DMS 273 (cell line): ENCODE measurements at regions not wholly inside any gene's neighbourhood (a gene's known extent, or its start where the extent isn't known, plus 50 kb on each side); places are given as distances from the start of the nearest gene placed in this dataset.
"Not testable (repeated sequence)": the region's sequence is repeated elsewhere in the genome, so short reads cannot be mapped to it uniquely, and the experiment has no call there.

Source experiments
- DNase-seq: peaks from one replicate; lab custom pipeline; 2025; ENCODE audit not compliant: unreplicated experiment; lab: John Stamatoyannopoulos, UW

DNA sequence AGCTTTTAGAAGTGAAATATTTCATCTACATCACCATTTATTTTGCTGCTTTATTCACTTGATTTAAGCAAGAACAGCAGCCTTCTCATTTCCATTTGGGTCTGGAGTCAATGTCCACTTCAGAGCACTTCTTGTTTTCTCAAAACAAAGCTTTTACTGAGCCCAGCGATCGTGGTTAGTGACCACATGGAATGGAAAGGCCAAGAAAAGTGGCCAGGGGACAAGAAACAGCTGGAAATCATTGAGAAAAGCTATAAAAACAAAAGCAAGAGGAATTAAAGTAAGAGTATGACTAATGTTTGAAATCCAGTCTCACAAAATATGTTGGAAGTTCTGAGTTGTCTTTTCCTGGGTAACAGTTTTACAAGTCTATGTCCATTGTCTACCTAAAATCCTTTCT, 328.4 kb upstream of the INTU start:
- DNase-seq, result no peak

DNA sequence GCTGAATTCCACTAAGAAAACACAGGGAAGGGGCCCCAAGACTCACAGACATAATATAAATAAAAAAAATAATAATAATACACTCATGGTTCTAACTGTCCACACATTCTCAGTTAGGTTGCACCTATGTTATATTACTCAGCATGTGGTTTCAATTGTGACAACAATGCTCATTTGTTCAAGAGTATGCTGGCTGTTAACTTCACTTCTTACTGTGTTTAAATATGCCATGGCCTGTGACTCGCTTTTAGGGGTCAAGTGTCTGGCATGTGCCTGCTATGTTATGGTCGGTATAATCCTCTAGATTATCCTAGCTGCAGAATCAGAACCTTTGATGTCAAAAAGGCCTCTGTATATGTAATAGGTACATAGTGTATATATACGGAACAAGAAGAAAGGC, 324.8 kb upstream of the INTU start:
- no peak for DNase-seq

DNA sequence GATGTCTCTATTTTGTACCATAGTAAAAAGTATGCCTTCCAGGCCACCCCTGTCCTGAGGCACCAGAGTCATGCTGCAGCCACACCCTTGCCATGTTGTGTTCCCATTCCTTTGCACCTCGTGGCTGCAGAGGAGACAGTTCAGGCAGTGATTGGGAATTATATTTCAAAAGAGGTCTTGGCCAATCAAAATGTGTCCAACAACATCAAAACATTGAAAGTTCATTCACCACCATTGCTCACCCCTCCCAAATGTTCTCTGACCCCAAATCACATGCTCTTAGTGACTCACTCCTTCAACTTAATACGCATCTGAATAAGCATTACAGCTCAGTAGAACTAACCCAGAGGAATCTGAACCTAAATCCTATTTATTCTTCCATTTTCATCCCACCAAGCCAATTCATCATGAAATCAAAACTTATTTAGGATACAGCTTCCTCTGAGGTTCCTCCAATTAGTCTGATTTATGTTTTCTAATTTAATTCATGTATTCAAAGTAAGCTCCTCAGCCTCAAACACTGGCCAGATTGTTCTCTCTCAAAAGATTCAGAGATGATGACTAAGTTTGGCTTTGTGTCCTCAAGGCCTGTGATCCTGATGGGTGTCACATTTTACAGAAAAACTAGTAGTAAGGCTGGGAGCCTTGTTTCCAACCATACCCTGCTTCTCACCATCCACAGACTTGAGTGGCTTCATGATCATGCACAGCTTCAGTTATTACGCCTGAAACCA, 323.2 kb upstream of the INTU start:
- DNase-seq, result no peak

DNA sequence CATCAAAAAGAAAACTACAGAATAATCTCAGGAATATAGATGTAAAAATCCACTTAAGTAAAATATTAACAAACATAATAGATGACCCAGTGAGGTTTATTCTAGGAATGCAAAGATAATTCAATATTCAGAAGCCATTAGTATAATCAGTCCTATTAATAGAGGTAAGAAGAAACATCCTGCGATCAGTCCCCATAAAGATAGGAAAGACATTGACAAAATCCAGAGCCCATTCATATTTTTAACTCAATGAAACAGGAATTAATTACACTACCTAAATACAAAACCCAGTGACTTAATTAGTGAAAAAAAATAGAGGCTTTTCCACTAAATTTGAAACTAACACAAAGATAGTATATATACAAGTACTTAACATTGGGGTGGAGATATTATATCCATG, 321.4 kb upstream of the INTU start:
- DNase-seq, result no peak

DNA sequence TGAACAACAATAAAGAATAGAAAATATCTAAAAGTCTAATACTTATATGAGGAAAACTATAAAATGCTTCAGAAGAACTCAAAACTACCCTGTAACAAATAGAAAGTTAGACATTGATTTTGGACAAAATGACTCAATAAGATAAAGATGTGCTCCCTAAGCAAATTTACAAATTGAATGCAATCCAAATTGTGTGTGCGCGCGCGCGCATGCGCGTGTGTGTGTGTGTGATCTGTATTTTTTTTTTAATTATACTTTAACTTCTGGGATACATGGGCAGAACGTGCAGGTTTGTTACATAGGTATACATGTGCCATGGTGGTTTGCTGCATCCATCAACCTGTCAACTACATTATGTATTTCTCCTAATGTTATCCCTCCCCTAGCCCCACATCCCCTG, 320.8 kb upstream of the INTU start:
- no peak for DNase-seq

GRCh38 chr4:127313767-127314166, 319.0 kb upstream of the INTU start:
- DNase-seq, result no peak

GRCh38 chr4:127327491-127327890, 305.3 kb upstream of the INTU start:
- no peak for DNase-seq

DNA sequence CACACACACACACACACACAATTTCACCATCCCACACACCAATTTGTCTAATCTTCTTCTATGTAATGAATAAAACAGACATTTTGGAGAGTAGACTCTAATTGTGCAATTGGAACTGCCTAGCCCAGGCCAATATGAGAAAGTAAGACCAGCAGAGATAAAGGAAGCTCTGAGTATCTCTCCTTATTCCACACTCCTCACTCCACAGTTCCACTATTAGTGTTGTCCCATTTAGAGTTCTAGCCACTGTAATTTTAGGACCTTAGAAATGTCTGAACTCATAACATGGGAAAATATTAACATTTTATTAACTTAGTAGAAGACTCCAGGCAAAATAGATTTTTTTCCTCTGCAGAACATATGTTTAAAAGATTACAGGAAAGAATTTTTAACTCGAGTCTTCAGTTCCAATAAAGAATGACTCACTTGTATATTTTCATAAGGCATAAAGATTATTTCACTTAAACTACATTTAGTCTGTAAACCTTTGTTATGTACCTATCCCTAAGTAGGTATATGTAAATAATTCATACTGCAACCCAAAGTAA, 297.6 kb upstream of the INTU start:
- no peak for DNase-seq

GRCh38 chr4:127335732-127336131, 297.0 kb upstream of the INTU start:
- DNase-seq, result no peak

DNA sequence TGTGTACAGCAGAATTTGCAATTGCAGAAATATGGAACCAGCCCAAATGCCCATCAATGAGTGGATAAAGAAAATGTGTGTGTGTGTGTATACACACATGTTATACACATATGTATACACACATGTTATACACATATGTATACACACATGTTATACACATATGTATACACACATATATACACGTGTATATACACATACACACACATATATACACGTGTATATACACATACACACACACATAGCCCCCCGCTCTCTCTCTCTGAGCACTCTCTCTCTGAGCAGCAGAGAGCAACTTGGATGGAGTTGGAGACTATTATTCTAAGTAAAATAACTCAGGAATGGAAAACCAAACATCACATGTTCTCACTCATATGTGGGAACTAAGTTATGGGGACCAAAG, 289.6 kb upstream of the INTU start:
- not testable (repeated sequence) for DNase-seq

- no peak for DNase-seq
These were observed 288.7 kb upstream of the INTU start for GRCh38 chr4:127344071-127344470.

GRCh38 chr4:127347936-127348335, 284.8 kb upstream of the INTU start:
- no peak for DNase-seq

DNA sequence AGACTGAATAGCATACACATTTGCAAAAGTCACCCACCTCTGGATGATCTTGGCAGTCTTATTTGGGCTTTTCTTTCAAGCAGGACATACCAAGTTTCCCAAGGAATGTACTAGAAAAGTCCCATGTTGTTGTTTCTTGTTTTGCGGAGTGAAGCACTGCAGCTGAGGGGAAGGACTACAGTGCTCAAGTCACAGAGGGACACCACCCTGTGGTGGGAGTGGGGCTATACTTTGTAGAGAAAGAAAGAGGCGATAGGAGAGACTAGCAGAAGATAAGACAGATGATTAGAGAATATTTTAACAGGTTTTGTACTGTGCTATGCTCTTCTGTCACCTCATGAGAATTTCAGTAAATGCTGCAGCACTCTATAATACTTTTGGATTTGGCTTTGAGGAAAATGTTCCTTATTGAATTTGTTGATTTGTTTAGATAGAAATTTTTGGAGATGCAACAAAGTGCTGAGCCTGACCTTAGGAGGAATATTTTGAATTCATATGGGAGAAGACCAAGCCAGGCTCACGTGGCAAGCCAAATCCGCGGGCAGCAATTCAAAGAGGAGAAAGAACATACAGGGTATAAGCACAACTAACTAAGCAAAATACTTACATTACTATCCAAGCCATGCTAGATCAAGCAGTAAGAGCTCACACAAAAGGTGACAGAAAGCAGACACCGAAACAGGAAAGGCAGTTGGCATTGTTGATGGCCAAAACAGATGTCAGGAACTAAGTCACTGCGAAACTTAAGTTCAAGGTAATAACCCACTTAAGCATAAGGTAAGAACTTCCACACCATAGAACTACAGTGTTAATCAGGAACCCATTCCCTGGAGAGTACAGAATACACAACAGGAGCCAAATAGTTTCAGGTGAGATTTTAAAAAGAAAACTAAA, 280.3 kb upstream of the INTU start:
- DNase-seq, result no peak

DNA sequence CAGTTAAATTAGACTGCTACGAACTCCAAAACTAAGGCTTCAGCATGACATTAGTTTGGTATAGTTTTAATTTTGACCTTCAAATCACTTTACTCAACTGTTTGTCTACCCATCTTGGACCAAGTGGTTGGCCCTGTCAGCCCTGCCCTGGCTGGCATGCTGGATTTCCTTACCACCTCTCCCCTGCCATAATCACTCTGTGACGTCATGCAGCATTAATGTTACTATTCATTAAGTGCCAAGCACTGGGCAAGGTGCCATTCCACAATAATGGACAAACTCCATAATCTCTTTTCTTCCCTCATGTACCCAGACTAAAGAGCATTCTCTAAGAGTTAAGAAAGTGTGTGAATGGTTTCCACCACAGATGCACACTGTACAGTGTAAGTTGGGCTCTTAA, 277.0 kb upstream of the INTU start:
- DNase-seq, result peak; percentile 12

DNA sequence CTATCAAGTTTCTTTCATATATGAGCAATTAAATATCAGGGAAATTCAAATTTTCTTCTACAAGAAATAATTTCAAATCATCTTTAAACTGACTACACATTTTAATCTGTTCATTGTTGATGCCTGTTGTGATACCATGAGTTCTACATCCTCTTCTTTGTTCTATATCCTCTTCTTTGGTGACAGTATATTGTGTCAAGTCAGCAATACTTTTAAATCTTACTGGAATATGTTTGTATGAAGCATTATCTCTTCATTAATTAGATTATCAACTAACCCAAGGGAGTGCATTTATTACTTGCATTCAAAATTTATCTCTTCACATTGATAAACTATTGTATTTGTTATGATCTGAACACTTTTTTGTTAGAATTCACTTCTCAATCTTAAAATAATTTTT, 275.0 kb upstream of the INTU start:
- no peak for DNase-seq

GRCh38 chr4:127362686-127363085, 270.1 kb upstream of the INTU start:
- no peak for DNase-seq

- no peak for DNase-seq
These were observed 268.4 kb upstream of the INTU start for GRCh38 chr4:127364397-127364796.

- no peak for DNase-seq
These were observed 267.8 kb upstream of the INTU start for GRCh38 chr4:127364911-127365310.

- DNase-seq, result peak; percentile 4
These were observed 262.2 kb upstream of the INTU start for GRCh38 chr4:127370604-127371003.

DNA sequence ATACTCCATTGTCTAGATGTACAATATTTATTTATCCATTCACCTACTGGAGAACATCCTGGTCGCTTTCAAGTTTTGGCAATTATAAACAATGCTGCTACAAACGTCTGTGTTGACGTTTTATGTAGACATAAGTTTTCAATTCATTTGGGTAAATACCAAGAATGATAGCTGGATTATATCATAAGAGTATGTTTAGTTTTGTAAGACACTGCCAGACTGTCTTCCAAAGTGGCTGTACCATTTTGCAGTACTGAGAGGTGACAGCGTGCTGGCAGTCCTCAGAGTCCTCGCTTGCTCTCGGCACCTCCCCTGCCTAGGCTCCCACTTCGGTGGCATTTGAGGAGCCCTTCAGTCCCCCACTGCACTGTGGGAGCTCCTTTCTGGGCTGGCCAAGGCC, 253.3 kb upstream of the INTU start:
- DNase-seq, result no peak

DNA sequence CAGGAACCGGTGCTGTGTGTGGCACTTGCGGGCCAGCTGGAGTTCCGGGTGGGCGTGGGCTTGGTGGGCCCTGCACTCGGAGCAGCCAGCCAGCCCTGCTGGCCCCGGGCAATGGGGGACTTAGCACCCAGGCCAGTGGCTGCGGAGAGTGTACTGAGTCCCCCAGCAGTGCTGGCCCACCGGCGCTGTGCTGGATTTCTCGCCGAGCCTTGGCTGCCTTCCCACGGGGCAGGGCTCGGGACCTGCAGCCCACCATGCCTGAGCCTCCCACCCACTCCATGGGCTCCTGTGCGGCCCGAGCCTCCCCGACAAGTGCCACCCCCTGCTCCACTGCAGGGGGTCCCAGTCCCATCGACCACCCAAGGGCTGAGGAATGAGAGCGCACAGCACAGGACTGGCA, 252.8 kb upstream of the INTU start:
- not testable (repeated sequence) for DNase-seq

DNA sequence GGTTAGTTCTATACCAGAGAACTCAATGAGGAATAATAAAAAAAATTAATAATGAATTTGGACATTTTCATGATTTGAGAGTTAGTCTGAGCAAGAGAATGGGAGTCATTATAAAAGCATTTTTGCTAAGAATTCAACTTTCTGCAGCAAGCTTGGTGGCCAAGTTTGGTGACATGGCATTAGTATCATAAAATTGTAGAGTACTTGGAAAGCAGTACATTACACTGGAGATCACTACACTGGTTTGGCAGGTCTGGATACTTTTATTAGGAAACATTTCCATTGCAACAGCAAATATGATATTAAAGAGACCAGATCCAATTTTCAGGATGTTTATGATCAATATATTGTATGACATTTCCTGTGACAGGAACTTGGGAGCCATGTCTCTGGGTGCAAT, 249.1 kb upstream of the INTU start:
- DNase-seq, result no peak
